ENCODE measurements at regions not wholly inside any gene's neighbourhood (a gene's known extent, or its start where the extent isn't known, plus 50 kb on each side); places are given as distances from the start of the nearest gene placed in this dataset.

GRCh38 chr17:17398188-17398942 lies 78.4 kb upstream of the MED9 start:
- no peak for FAIRE-seq

GRCh38 chr17:17398943-17399926 lies 77.6 kb upstream of the MED9 start:
- FAIRE-seq (no peak), DNase-seq (ENCODE audit: insufficient read length, low spot score) (no peak)

More at GRCh38 chr17:17398188-17398942, 78.4 kb upstream of the MED9 start:
- no peak for DNase-seq (ENCODE audit: insufficient read length, low spot score)

DNA sequence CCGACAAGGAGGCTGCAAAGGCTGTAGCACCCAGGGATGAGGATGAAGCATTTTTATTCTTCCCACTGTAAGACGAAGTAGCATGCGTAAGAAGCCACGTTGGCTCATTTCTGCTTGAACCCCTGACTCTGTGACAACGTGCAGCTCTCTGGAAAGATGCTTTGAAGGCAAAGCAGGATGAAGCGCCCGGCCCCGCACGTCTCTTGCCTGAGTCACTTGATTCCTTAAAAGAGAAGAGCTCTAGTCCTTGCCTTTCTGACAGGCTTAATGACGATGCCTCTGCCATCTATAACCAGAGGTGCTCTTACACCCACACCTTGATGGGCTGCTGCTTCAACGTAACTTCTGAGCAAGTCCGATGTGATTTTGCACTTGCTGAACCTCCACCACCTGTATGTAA lies 76.7 kb upstream of the MED9 start:
- no peak for DNase-seq (ENCODE audit: insufficient read length, low spot score)
- no peak for FAIRE-seq

DNA sequence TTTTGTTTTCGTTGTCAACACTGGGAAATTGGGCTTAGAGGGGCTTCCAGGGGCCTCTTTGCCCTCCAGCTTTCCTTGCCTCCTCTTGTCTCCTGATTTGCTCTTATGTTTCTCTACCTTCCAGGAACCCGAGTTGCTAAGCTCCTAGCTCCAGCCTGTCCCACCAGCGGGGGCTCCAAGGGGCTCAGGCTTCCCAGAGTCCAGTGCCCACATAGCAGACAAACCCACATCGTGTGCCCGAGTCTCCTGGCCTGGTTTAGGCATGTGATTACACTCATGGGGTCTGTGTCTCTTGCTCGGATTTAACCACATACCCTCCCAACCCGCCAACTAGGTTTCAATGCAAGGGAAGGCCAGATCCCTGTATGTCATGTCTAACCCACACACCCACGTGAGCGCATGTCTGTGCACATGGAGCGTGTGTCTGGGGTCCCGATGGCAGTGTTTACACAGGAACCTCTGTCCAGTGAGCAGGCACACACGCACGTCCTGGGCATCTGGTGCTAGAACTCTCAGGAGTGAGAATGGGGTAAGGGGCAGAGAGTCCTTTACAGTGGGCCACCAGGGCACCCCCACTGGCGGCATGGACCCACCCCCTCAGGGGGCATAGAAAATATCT lies 76.1 kb upstream of the MED9 start:
- DNase-seq (ENCODE audit: insufficient read length, low spot score) (no peak), FAIRE-seq (peak; percentile 78)

- no peak for DNase-seq (ENCODE audit: insufficient read length, low spot score)
- FAIRE-seq = no peak
Measured at GRCh38 chr17:17401271-17401781, 75.5 kb upstream of the MED9 start.

GRCh38 chr17:17402558-17402957 lies 74.2 kb upstream of the MED9 start:
- no peak for FAIRE-seq
- peak; percentile 56 for DNase-seq (ENCODE audit: insufficient read length, low spot score)

DNA sequence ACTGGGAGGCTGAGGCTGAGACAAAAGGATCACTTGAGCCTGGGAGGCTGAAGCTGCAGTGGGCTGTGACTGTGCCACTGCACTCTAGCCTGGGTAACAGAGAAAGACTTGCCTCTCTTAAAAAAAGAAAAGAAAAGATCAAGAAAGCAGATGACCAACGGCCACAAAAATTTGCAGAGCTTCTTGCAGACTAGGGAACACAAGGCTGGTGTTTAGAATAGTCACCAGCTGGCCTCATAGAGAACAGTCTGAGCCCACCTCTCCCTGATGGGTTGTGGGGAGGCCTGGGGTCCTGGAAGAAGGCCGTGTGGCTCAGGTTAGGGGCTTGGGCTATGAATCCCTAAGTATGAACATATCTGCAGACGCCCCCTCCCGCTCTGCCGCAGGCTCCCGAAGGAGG lies 73.7 kb upstream of the MED9 start:
- FAIRE-seq = no peak
- DNase-seq (ENCODE audit: insufficient read length, low spot score) = no peak

DNA sequence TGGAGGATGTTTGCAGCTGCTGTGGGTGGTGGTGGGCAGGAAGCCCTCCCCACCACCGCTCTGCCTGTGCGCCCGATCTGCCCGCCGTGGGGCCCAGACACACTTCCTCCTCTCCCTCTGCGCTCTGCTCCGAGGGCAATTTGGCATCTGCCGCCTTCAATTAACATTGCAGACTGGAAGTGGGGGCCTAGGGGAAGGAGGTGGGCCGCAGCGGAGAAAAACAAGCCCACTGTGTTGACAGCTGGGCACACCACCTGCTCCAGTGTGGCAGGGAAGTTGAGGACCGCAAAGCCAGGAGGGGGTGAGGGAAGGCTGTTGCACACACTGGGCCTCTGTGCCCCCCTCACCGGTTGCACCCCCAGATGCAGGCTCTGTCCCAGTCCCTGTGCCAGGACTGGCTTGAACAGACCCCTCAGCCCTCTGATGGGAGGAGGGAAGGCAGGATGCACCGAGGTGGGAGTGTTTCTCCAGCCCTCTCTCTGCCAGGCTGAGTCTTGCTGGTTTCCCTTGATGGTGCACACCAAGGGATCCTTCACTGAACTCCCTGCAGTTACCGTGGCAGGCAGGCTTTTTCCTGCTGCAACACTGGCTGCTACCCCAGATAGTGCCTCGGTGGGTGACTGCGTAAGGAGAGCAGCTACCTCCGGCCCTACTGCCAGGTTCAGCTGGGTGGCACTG lies 72.8 kb upstream of the MED9 start:
- FAIRE-seq = no peak
- DNase-seq (ENCODE audit: insufficient read length, low spot score) = no peak

DNA sequence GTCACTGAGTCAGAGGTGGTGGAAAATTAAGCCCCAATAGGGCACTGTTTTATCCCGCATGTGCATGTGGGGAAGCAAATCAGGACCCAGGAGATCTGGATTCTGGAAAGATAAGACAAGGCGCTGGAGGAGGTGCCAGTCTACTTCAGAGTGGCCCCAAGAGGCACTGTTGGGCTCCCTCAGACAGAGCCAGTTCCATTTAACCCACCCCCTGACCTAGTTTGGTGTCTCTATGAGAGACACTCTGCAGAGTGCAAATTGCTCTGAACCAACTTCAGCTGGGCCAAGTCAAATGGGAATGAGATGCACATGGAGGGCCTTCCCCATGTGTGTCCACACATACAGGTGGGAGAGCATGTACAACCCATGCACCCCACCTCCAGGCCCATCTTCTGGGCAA lies 71.1 kb upstream of the MED9 start:
- DNase-seq (ENCODE audit: insufficient read length, low spot score) (no peak), FAIRE-seq (no peak)

- DNase-seq (ENCODE audit: insufficient read length, low spot score) (no peak), FAIRE-seq (no peak)
Measured at GRCh38 chr17:17406225-17406624, 70.6 kb upstream of the MED9 start.

DNA sequence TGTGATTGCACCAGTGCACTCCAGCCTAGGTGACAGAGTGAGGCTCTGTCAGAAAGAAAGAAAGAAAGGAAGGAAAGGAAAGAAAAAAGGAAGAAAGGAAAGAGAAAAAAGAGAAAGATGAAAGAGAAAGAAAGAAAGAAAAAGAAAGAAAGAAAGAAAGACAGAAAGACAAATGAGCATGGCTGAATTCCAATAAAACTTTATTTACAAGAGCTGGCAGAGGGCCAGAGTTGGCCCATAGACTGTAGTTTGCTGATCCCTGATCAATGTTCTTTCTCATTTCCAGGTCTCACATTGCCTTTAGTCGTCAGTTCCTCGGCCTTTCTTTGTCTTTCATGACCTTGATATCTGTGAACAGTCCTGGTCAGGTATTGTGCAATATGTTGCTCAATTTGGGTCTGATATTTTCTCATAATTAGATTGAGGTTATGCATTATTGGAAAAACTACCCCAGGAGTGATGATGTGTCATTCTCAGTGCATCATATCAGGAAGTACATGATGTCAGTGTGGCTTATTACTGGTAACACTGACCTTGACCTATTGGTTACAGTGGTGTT lies 68.5 kb upstream of the MED9 start:
- DNase-seq (ENCODE audit: insufficient read length, low spot score) (no peak), FAIRE-seq (no peak)

GRCh38 chr17:17410357-17410756 lies 66.4 kb upstream of the MED9 start:
- FAIRE-seq (no peak), DNase-seq (ENCODE audit: insufficient read length, low spot score) (no peak)

GRCh38 chr17:17411692-17412091 lies 65.1 kb upstream of the MED9 start:
- no peak for DNase-seq (ENCODE audit: insufficient read length, low spot score)
- FAIRE-seq = no peak

DNA sequence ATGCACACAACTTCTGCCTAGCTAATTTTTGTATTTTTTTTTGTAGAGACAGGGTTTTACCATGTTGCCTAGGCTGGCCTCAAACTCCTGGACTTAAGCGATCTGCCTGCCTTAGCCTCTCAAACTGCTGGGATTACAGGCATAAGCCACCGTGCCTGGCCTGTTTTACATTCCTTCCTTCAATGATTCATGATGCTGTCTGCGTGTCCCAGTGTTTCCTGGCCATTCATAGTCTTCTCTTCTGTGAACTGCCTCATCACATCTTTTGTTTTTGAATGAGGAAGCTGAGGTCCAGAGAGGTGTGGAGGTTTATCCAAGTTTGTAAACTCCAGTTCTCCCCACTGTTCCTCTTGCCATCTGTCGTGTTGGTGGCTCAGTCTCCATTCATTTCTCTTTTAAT lies 64.5 kb upstream of the MED9 start:
- DNase-seq (ENCODE audit: insufficient read length, low spot score) = peak; percentile 51

GRCh38 chr17:17413215-17413792 lies 63.5 kb upstream of the MED9 start:
- DNase-seq (ENCODE audit: insufficient read length, low spot score) (no peak), FAIRE-seq (no peak)

More for the DNA sequence above, 64.5 kb upstream of the MED9 start:
- no peak for FAIRE-seq

GRCh38 chr17:17413821-17414220 lies 63.0 kb upstream of the MED9 start:
- DNase-seq (ENCODE audit: insufficient read length, low spot score) (no peak), FAIRE-seq (no peak)

DNA sequence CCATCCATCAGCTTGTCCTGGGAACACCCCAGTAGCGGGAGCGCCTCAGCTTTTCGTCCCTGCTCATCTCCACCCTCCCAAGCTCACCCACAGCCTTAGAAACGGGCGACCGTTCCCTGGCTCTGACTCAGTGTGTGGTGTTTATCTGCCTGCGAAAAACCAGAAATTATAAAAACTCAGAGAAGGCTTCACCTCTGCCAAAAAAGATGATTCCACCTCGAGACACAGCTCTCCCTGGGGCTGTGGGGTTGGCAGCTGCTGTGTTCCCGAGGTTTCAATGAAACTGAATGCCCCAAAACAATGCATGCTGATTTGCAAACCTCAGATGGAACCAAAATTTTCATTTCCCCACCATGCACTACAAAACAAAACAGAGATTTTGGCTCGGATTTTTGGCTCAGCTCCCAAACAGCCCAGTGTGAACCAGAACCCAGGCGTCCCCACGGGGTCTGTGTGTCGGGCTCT lies 62.4 kb upstream of the MED9 start:
- FAIRE-seq (no peak), DNase-seq (ENCODE audit: insufficient read length, low spot score) (no peak)

DNA sequence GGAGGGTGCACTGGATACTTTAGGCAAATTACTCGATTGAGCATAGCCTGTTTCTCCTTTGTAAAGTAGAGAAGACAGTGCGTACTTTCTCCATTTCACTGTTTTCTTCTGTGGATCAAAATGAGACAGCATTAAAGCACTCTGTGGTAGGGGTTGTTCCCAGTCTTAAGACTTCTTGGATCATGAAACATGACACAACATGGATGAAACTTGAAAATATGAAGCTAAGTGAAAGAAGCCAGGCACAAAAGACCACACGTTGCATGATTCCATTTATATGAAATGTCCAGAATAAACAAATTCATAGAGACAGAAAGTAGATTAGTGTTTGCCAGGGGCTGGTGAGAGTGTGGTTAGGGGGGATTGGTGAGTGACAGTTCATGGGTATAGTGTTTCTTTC lies 61.8 kb upstream of the MED9 start:
- no peak for FAIRE-seq
- no peak for DNase-seq (ENCODE audit: insufficient read length, low spot score)

- FAIRE-seq = no peak
- peak; percentile 55 for DNase-seq (ENCODE audit: insufficient read length, low spot score)
Measured at GRCh38 chr17:17416007-17416399, 60.8 kb upstream of the MED9 start.

All from HTR-8/SVneo (cell line).